Suppressor macrophage treated with lipopolysaccharide for 4 hours (primary cell): ENCODE measurements at regions not wholly inside any gene's neighbourhood (a gene's known extent, or its start where the extent isn't known, plus 50 kb on each side); places are given as distances from the start of the nearest gene placed in this dataset.

Experiments
- DNase-seq: peaks from one replicate; pipeline ENCODE4 v3.0.0-alpha.2; 2020

GRCh38 chr2:120669971-120670370 is 65.7 kb upstream of the GLI2 start:
- no peak for DNase-seq

GRCh38 chr2:120670371-120670770 is 65.3 kb upstream of the GLI2 start:
- DNase-seq: no peak

- DNase-seq: no peak
These were observed 64.7 kb upstream of the GLI2 start for GRCh38 chr2:120670771-120671480.

- DNase-seq: no peak
These were observed 63.0 kb upstream of the GLI2 start for GRCh38 chr2:120672526-120673204.

GRCh38 chr2:120673205-120673550 is 62.5 kb upstream of the GLI2 start:
- DNase-seq: no peak

- DNase-seq: no peak
These were observed 62.1 kb upstream of the GLI2 start for GRCh38 chr2:120673571-120674061.

GRCh38 chr2:120674246-120675170 is 61.2 kb upstream of the GLI2 start:
- DNase-seq: no peak

GRCh38 chr2:120675460-120676130 is 60.1 kb upstream of the GLI2 start:
- peak; percentile 65 for DNase-seq

GRCh38 chr2:120677221-120677620 is 58.4 kb upstream of the GLI2 start:
- DNase-seq: no peak

- no peak for DNase-seq
These were observed 57.9 kb upstream of the GLI2 start for GRCh38 chr2:120677696-120678247.

GRCh38 chr2:120678251-120678650 is 57.4 kb upstream of the GLI2 start:
- DNase-seq: no peak

- no peak for DNase-seq
These were observed 56.7 kb upstream of the GLI2 start for GRCh38 chr2:120678926-120679325.

GRCh38 chr2:120679526-120679925 is 56.1 kb upstream of the GLI2 start:
- no peak for DNase-seq

- DNase-seq: peak; percentile 80
These were observed 55.4 kb upstream of the GLI2 start for GRCh38 chr2:120680136-120680761.

GRCh38 chr2:120681181-120681580 is 54.5 kb upstream of the GLI2 start:
- no peak for DNase-seq

GRCh38 chr2:120681696-120682288 is 53.9 kb upstream of the GLI2 start:
- no peak for DNase-seq

- no peak for DNase-seq
These were observed 53.0 kb upstream of the GLI2 start for GRCh38 chr2:120682654-120683053.

- DNase-seq: no peak
These were observed 52.6 kb upstream of the GLI2 start for GRCh38 chr2:120683081-120683480.

GRCh38 chr2:120683701-120684100 is 52.0 kb upstream of the GLI2 start:
- DNase-seq: no peak

GRCh38 chr2:120684289-120685065 is 51.2 kb upstream of the GLI2 start:
- no peak for DNase-seq
